Liver (tissue), 7 donors: ENCODE measurements at regions not wholly inside any gene's neighbourhood (a gene's known extent, or its start where the extent isn't known, plus 50 kb on each side); places are given as distances from the start of the nearest gene placed in this dataset.
"Not testable (repeated sequence)": the region's sequence is repeated elsewhere in the genome, so short reads cannot be mapped to it uniquely, and the experiment has no call there.

Experiments
- DNase-seq: peaks from one replicate; pipeline ENCODE4 v3.0.0-alpha.2; 2017; ENCODE audit warnings: low spot score
- H3K27ac ChIP-seq, 2 donors: one replicate each; pipeline ENCODE4 v1.7.0; 2013; ENCODE audit warnings: inconsistent platforms in 2 of 2, low read length in 2 of 2, control low read depth in 1 of 2, low read depth in 1 of 2, mild to moderate bottlenecking in 1 of 2
- H3K27me3 ChIP-seq, 4 donors: one replicate each; pipeline versions ENCODE4 v1.6.1 to v1.7.0; 2013; ENCODE audit warnings: low read length in 3 of 4, inconsistent platforms in 1 of 4, mild to moderate bottlenecking in 1 of 4, moderate library complexity in 1 of 4; ENCODE audit not compliant: control insufficient read depth in 4 of 4, insufficient read depth in 4 of 4
- H3K36me3 ChIP-seq, 4 donors: one replicate each; pipeline versions ENCODE4 v1.6.1 to v1.7.0; 2013; ENCODE audit warnings: low read length in 3 of 4, mild to moderate bottlenecking in 3 of 4, low read depth in 1 of 4, moderate library complexity in 1 of 4; ENCODE audit not compliant: control insufficient read depth in 4 of 4, insufficient read depth in 3 of 4
- H3K4me1 ChIP-seq, 4 donors: one replicate each; pipeline versions ENCODE4 v1.6.1 to v1.7.0; 2013; ENCODE audit warnings: low read length in 3 of 4, mild to moderate bottlenecking in 3 of 4, moderate library complexity in 1 of 4; ENCODE audit not compliant: control insufficient read depth in 4 of 4, insufficient read depth in 4 of 4
- H3K4me3 ChIP-seq, 3 donors: one replicate each; pipeline versions ENCODE4 v1.6.1 to v1.7.0; 2013; ENCODE audit warnings: low read length in 3 of 3, control low read depth in 1 of 3, low read depth in 1 of 3, mild to moderate bottlenecking in 1 of 3
- H3K9ac ChIP-seq, 2 donors: one replicate each; pipeline ENCODE4 v1.7.0; 2013; ENCODE audit warnings: low read length in 2 of 2, mild to moderate bottlenecking in 2 of 2, moderate library complexity in 2 of 2, control low read depth in 1 of 2, low read depth in 1 of 2
- H3K9me3 ChIP-seq, 4 donors: one replicate each; pipeline versions ENCODE4 v1.6.1 to v1.7.0; 2013; ENCODE audit warnings: low read length in 3 of 4; ENCODE audit not compliant: control insufficient read depth in 4 of 4
- GABPA ChIP-seq, 2 donors: IDR thresholded peaks in 1 of 2; conservative IDR thresholded peaks in 1 of 2; 2 replicates each; pipeline ENCODE4 v1.6.1; 2016; ENCODE audit warnings: antibody characterized with exemption in 2 of 2, mild to moderate bottlenecking in 1 of 2, moderate library complexity in 1 of 2
- RAD21 ChIP-seq, 2 donors: IDR thresholded peaks; 2 replicates each; pipeline ENCODE4 v1.6.1; 2016; ENCODE audit warnings: antibody characterized with exemption in 2 of 2, mild to moderate bottlenecking in 2 of 2
- WGBS: extraction: QIAGEN DNeasy Blood & Tissue Kit; methylation state at CpG from one replicate; pipeline ENCODE4 v1.1.7; 2013; 5-methylcytosine and 5-hydroxymethylcytosine counted together
- donor health status: healthy.
- donor health status: healthy.
- donor health status: healthy.
- donor health status: healthy.

GRCh38 chrY:17975200-17975599 lies 50.4 kb upstream of the CDY2A start:
- H3K9ac ChIP-seq, DNase-seq, H3K9me3 ChIP-seq, H3K27me3 ChIP-seq, H3K27ac ChIP-seq, H3K4me1 ChIP-seq, H3K36me3 ChIP-seq, H3K4me3 ChIP-seq: not testable (repeated sequence)
- no CpG with 5 or more reads among the region's 2 CpGs for whole genome bisulfite sequencing

DNA sequence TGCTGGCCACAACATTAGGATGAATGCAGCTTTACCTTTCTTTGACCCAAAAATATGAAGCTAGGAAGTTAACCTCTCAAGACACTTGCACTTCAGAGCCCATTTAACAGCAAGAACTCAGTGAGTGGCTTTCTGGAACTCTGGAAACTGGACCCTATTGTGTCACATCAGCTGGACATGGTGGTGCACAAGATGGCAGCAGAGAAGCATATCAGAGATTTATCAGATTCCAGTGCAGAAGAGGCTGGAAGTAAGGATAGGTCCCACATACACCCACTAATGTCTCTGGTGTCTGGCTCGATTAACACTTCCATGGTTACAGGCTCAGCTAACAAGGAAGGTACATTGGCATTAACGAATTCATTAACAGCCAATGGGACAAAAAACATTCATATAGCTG lies 72.2 kb upstream of the CDY2B start:
- no peaks in the 10 kb centered on the region for H3K4me1 ChIP-seq
- H3K27ac ChIP-seq: no peak overlapping the region
- TF ChIP-seq GABPA (IDR thresholded peaks at IDR 0.05 in 1 of 2, conservative IDR thresholded peaks at IDR 0.05 in 1 of 2): no peak
- peak in 1 of 2 donors; percentile 59 for TF ChIP-seq RAD21 (IDR thresholded peaks at IDR 0.05)
- H3K36me3 ChIP-seq: no peaks in the 10 kb centered on the region
- H3K27me3 ChIP-seq: no peaks in the 10 kb centered on the region
- no peak overlapping the region for H3K9ac ChIP-seq
- H3K9me3 ChIP-seq: no peaks in the 10 kb centered on the region
- no peak overlapping the region for H3K4me3 ChIP-seq
- no peak for DNase-seq
- 51% methylated on average over 2 of the region's 2 CpGs for WGBS

DNA sequence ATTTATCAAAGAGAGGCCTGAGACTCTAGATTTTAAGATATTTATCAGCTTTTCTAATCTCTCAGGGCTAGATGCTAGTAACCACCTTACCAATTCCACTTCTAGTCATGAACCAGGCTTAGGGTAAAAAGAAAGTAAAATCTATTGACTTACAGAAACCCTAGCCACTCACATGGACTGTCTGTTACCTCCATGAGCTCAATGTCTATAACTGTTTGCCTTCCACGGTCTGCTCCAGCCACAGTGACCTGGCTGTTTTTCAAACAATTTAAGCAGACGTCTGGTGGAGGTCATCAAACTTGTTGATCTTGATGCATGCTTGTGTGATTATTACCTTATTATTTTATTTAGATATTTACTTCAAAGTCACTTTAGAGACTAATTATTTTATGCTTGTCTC lies 50.4 kb upstream of the CDY2B start:
- not testable (repeated sequence) for H3K9me3 ChIP-seq, H3K4me1 ChIP-seq, DNase-seq, H3K9ac ChIP-seq, H3K27me3 ChIP-seq, H3K27ac ChIP-seq, H3K4me3 ChIP-seq, H3K36me3 ChIP-seq
- no CpG with 5 or more reads among the region's 2 CpGs for WGBS
